Activated CD4-positive, alpha-beta T cell treated with anti-CD3 and anti-CD28 coated beads, Interleukin-2, Interleukin-4, amounts not matched to agents 100 ng/mL and 50 ng/mL, durations not matched to agents 16 hours and 8 hours (primary cell): ENCODE measurements at regions not wholly inside any gene's neighbourhood (a gene's known extent, or its start where the extent isn't known, plus 50 kb on each side); places are given as distances from the start of the nearest gene placed in this dataset.

Experiments used
- DNase-seq: peaks from one replicate; pipeline ENCODE4 v3.0.0-alpha.2; 2020; ENCODE audit warnings: low spot score

- no peak for DNase-seq
Observed at GRCh38 chr11:62073061-62073460, 50.8 kb upstream of the INCENP start.

DNA sequence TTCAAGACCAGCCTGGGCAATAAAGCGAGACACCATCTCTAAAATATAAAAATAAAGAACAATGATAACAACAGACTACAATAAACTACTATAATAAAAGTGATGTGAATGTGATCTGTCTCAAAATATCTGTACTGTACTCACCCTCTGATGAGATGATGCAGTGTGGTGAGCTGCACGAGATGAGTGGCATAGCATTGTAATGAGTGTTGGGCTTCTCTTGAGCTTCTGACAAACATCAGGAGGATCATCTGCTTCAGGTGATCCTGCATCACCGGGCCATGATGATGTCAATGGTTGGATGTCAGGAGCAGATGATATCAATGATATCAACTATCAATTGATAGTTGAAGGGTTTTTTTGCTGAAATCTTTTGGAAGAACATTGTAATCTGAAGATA, 52.4 kb upstream of the INCENP start:
- no peak for DNase-seq

GRCh38 chr11:62069986-62070919, 53.6 kb upstream of the INCENP start:
- DNase-seq: no peak

GRCh38 chr11:62069374-62069773, 54.4 kb upstream of the INCENP start:
- DNase-seq: peak; percentile 47

GRCh38 chr11:62068730-62069129, 55.1 kb upstream of the INCENP start:
- DNase-seq: no peak

DNA sequence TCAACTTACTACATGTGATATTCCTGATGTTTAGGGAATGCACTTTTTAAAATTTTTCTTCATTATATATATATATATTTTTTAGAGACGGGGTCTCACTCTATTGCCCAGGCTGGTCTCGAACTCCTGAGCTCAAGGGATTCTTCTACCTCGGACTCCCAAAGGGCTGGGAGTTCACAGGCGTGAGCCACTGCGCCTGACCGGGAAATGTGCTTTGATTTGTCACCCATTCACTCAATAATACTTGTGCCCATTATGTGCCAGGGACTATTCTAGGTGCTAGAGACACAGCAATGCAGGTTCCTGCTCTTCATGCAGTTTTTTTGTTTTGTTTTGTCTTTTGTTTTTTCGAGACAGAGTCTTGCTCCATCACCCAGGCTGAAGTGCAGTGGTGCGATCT, 56.1 kb upstream of the INCENP start:
- no peak for DNase-seq

DNA sequence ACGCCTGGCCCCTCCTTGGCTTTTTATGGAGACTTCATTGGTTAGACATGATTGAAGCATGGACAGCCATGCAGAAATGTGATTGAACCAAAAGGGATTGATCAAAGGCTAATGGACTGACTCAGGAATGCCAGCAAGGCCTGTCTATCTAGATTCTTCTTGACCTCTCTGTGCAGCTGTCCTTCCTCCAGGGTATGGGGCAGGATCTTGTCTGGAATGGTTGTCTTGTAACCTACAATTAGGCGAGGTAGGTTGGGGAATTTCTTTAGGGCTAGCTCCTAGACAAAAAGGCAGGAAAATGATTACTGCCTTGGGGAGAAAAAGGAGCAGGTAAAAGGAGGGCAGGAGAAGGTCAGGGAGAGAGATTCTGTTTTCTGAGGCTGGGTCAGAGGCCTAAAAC, 59.6 kb upstream of the INCENP start:
- DNase-seq: no peak

DNA sequence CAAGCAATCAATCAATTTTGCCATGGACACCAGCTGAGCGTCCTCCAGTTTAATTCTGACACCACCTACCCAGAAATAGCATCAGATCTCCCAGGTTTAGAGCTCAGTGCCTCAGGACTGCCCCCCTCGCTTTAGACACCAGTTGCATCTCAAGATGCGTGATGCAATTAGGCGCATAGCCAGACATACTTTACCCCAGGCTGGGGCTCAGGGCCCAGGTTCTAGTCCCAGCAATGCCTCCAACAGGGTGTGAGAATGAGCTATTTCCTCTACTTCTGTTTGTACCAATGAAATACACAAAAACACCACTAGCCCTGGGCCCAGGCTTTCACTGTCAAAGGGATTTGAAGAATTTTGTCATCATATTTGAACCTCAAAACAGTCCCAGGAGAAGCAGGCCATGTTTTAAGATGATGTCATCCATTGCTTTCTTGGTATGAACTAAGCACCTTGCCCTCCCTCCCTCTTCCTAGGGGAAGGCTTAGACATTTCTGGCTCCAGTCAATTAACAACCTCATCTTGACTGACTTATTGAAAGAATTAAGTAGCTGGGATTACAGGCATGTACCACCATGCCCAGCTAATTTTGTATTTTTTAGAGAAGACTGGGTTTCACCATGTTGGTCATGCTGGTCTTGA, 61.5 kb upstream of the INCENP start:
- DNase-seq: no peak

GRCh38 chr11:62061356-62062222, 62.2 kb upstream of the INCENP start:
- DNase-seq: no peak

- DNase-seq: no peak
Observed at GRCh38 chr11:62057069-62057468, 66.7 kb upstream of the INCENP start.

GRCh38 chr11:62055970-62056369, 67.8 kb upstream of the INCENP start:
- DNase-seq: no peak

- DNase-seq: no peak
Observed at GRCh38 chr11:62054484-62055121, 69.2 kb upstream of the INCENP start.

DNA sequence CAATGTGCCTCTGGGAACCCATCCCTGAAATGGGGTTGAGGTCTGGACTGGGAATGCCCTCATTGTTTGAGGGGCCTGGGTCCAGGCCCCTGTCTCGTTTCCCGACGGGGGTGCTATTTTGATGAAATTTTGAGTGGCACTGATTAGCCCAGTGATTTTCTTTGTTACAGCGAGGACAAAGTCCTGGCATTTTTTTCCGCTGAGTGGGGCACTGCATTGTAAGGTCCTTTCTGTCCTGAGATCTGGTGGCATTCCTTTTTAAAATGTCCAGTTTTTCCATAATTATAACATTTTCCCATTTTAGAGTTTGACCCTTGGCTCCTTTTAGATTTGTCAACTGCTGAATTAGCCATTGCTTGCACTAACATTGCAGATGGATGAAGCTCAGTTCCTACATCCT, 69.7 kb upstream of the INCENP start:
- no peak for DNase-seq

DNA sequence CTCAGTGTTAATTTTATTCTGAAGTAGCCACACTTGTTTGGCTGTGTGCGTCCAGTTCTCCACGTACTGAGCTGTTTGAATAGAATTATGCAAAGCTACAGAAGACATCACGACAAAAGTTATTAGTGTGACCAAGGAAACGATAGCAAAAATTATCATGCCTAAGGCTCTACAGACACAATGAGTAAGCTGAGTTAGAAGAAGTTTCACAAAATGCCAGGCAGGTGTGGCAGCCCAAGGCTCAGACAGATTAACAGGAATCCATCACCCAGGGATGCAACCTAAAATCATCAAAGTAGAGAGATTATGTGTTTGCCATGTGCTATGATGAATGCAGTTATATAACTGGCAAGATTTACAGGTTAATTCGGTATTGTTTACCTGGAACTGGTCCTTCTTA, 73.1 kb upstream of the INCENP start:
- no peak for DNase-seq

GRCh38 chr11:62048100-62048499, 75.7 kb upstream of the INCENP start:
- no peak for DNase-seq

GRCh38 chr11:62046568-62047100, 77.2 kb upstream of the INCENP start:
- DNase-seq: no peak

DNA sequence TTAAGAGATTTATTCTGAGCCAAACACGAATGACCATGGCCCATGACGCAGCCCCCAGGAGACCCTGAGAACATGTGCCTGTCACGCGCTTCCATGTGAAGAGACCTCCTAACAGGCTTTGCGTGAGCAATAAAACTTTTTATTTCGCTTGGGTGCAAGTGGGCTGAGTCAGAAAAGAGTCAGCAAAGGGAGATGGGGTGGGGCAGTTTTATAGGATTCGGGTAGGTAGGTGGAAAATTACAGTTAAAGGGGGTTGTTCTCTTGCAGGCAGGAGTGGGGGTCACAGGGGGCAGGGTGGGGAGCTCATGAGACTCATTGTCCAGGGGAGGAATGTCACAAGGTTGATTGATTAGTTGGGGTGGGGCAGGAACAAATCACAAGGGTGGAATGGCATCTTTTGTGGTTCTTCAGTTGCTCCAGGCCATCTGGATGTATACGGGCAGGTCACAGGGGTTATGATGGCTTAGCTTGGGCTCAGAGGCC, 77.2 kb upstream of the FTH1 start:
- no peak for DNase-seq

- no peak for DNase-seq
Observed at GRCh38 chr11:62035293-62035692, 67.9 kb upstream of the FTH1 start.

- no peak for DNase-seq
Observed at GRCh38 chr11:62034036-62034338, 66.6 kb upstream of the FTH1 start.

DNA sequence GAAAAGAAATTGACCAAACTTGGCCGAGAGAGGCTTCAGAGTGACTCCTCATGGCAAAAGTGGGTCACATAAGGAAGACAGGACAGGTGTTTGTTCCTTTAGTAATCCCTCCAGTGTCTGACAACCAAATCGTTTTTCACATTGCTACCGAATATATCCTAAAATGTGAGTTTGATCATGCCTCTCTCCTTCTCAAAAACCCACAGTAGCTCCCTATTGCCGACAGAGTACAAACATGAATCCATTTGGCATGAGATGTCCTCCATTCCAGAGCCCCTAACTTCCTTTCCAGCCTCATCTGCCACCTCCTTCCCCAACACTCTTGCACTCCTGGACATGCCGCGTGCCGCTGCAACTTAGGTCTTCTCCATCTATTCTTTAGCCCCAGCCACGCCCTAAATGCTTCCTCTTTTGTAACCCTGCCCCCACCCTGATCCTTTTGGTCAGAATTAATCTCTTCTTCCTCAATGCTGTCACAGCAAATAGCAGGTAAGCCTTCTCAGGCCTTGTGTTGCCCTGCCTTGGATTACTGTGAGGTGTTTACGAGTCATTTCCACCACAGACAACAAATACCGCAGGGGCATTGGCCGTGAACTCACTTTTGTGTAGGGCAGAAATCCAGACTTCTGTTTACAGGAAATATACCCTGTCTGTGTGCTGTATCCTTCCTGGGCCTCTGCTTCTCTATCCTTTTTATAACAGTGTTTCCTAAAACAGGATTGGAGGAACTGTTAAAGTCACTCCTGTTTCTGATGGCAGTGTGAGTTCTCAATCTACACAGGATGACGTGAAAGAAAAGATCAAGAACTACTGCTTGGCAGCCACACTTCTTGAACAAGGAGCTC, 66.0 kb upstream of the FTH1 start:
- no peak for DNase-seq
